Neuronal stem cell (in vitro differentiated cells): ENCODE measurements at regions not wholly inside any gene's neighbourhood (a gene's known extent, or its start where the extent isn't known, plus 50 kb on each side); places are given as distances from the start of the nearest gene placed in this dataset.
A peak's percentile ranks its signal among the peaks of the same experiment; 100 is the strongest.

Source experiments
- DNase-seq: peaks from one replicate; pipeline ENCODE4 v3.0.0-alpha.2; 2013; ENCODE audit warnings: low spot score
- H2AFZ ChIP-seq: one replicate; pipeline ENCODE4 v1.6.1; 2013; ENCODE audit warnings: mild to moderate bottlenecking, low read length, inconsistent platforms
- H2AK5ac ChIP-seq: 2 replicates; pipeline ENCODE4 v1.6.1; 2013; ENCODE audit warnings: low read depth, mild to moderate bottlenecking, inconsistent platforms, low read length, moderate library complexity, mixed read lengths
- H2BK120ac ChIP-seq: 2 replicates; pipeline ENCODE4 v1.6.1; 2013; ENCODE audit warnings: low read depth, mild to moderate bottlenecking, inconsistent platforms, low read length, moderate library complexity, mixed read lengths
- H2BK12ac ChIP-seq: one replicate; pipeline ENCODE4 v1.6.1; 2013; ENCODE audit warnings: low read length, inconsistent platforms
- H2BK15ac ChIP-seq: 2 replicates; pipeline ENCODE4 v1.6.1; 2013; ENCODE audit warnings: mild to moderate bottlenecking, low read length, inconsistent platforms, mixed read lengths
- H2BK5ac ChIP-seq: one replicate; pipeline ENCODE4 v1.6.1; 2013; ENCODE audit warnings: inconsistent platforms, mild to moderate bottlenecking, low read length, moderate library complexity
- H3K14ac ChIP-seq: one replicate; pipeline ENCODE4 v1.6.1; 2013; ENCODE audit warnings: low read length, inconsistent platforms
- H3K18ac ChIP-seq: 2 replicates; pipeline ENCODE4 v1.6.1; 2013; ENCODE audit warnings: low read length, inconsistent platforms
- H3K23ac ChIP-seq: 2 replicates; pipeline ENCODE4 v1.6.1; 2013; ENCODE audit warnings: low read depth, mild to moderate bottlenecking, mixed read lengths, low read length, inconsistent platforms; ENCODE audit not compliant: poor library complexity
- H3K27ac ChIP-seq: replicated peaks from 3 replicates; pipeline ENCODE4 v1.5.1; 2013; ENCODE audit warnings: low read length, inconsistent platforms
- H3K27me3 ChIP-seq, 3 experiments: 2 replicates each; pipeline ENCODE4 v1.6.1; 2013; ENCODE audit warnings: low read length in 3 of 3, mild to moderate bottlenecking in 2 of 3, inconsistent platforms in 1 of 3, low read depth in 1 of 3, mixed read lengths in 1 of 3, moderate library complexity in 1 of 3; ENCODE audit not compliant: control insufficient read depth in 3 of 3, insufficient read depth in 3 of 3
- H3K36me3 ChIP-seq, 2 donors: replicated peaks in 1 of 2; 2 replicates each; pipeline ENCODE4 v1.6.1; 2013; ENCODE audit warnings: low read length in 2 of 2; ENCODE audit not compliant: control insufficient read depth in 2 of 2, insufficient read depth in 2 of 2
- H3K4ac ChIP-seq: 2 replicates; pipeline ENCODE4 v1.6.1; 2013; ENCODE audit warnings: inconsistent platforms, mild to moderate bottlenecking, low read length, moderate library complexity
- H3K4me1 ChIP-seq, 2 donors: 1 replicate in 1 of 2; 2 replicates in 1 of 2; pipeline ENCODE4 v1.6.1; 2013; ENCODE audit warnings: low read length in 2 of 2, low read depth in 1 of 2; ENCODE audit not compliant: control insufficient read depth in 2 of 2, insufficient read depth in 1 of 2
- H3K4me2 ChIP-seq: one replicate; pipeline ENCODE4 v1.6.1; 2013; ENCODE audit warnings: mild to moderate bottlenecking, low read length, inconsistent platforms; ENCODE audit not compliant: insufficient read depth, poor library complexity, severe bottlenecking
- H3K4me3 ChIP-seq, 2 donors: 2 replicates each; pipeline ENCODE4 v1.5.1; 2013; ENCODE audit warnings: low read length in 2 of 2, mild to moderate bottlenecking in 2 of 2, inconsistent platforms in 1 of 2, moderate library complexity in 1 of 2
- H3K79me1 ChIP-seq: one replicate; pipeline ENCODE4 v1.6.1; 2013; ENCODE audit warnings: low read depth, mild to moderate bottlenecking, inconsistent platforms, low read length, moderate library complexity
- H3K9ac ChIP-seq: one replicate; pipeline ENCODE4 v1.6.1; 2013; ENCODE audit warnings: mild to moderate bottlenecking, low read depth, low read length, inconsistent platforms; ENCODE audit not compliant: poor library complexity
- H3K9me3 ChIP-seq, 2 donors: replicated peaks in 1 of 2; 2 replicates each; pipeline versions ENCODE3 to v1.6.1; 2013; ENCODE audit warnings: low read length in 2 of 2, mild to moderate bottlenecking in 2 of 2, inconsistent platforms in 1 of 2, low read depth in 1 of 2, mixed read lengths in 1 of 2, moderate library complexity in 1 of 2; ENCODE audit not compliant: control insufficient read depth in 2 of 2, insufficient read depth in 1 of 2
- H4K8ac ChIP-seq: one replicate; pipeline ENCODE4 v1.6.1; 2013; ENCODE audit warnings: low read depth, mild to moderate bottlenecking, inconsistent platforms, low read length, moderate library complexity
- H4K91ac ChIP-seq: one replicate; pipeline ENCODE4 v1.6.1; 2013; ENCODE audit warnings: low read length, low read depth, mild to moderate bottlenecking, inconsistent platforms; ENCODE audit not compliant: poor library complexity
- WGBS, 2 donors: extraction: QIAGEN DNeasy Blood & Tissue Kit; methylation state at CpG; one replicate each; pipeline ENCODE4 v1.1.7; 2013; ENCODE audit warnings: missing lambda C conversion rate in 2 of 2, mixed read lengths in 1 of 2; ENCODE audit not compliant: insufficient read length in 2 of 2, insufficient replicate concordance in 1 of 2; ENCODE audit errors: extremely low coverage in 2 of 2; 5-methylcytosine and 5-hydroxymethylcytosine counted together

DNA sequence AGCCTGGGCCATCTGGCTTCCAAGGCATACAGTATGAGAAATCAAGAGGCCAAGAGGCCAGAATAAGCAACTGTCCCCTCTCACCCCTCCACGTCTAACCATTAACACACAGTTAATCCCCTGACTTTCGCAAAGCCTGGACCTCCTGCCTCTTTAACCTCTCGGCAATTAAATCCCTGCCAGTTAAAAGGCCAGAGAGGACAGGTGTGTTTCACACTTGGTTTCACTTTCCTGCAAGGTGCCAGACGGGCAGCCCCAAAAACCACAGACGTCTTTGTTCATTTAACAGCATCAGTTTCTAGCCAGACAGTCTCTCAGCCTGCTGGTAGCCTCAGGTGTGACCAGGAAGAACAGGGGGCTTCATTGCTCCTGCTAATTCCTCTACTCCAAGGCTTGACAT lies 91.1 kb upstream of the KIT start:
- Histone ChIP-seq H2BK12ac (no peak overlapping the region), H3K36me3 (no peaks in the 10 kb centered on the region), H3K23ac (no peak overlapping the region), H3K4me2 (no peak overlapping the region), H2AK5ac (no peak overlapping the region), H2BK15ac (no peak overlapping the region), H2BK120ac (no peak overlapping the region), H2AFZ (no peak overlapping the region), H3K4ac (no peak overlapping the region), H3K14ac (no peak overlapping the region), H3K9me3 (no peaks in the 10 kb centered on the region), H3K27ac (no peak overlapping the region), H4K91ac (no peak overlapping the region), H3K4me1 (peaks cover 0 to 3% of the 10 kb centered on the region in 2 donors), H4K8ac (no peak overlapping the region), H3K4me3 (no peak overlapping the region), H3K18ac (no peak overlapping the region), H2BK5ac (no peak overlapping the region), H3K79me1 (no peaks in the 10 kb centered on the region), H3K9ac (no peak overlapping the region), H3K27me3 (no peaks in the 10 kb centered on the region)
- no peak for DNase-seq
- no CpG with 5 or more reads among the region's 5 CpGs for WGBS, 2 donors

- H2AFZ ChIP-seq = no peak overlapping the region
- H3K9ac ChIP-seq = no peak overlapping the region
- H2AK5ac ChIP-seq = no peak overlapping the region
- no CpG with 5 or more reads among the region's 2 CpGs for WGBS, 2 donors
- H3K18ac ChIP-seq = no peak overlapping the region
- no peaks in the 10 kb centered on the region for H3K27me3 ChIP-seq
- DNase-seq = no peak
- no peak overlapping the region for H2BK12ac ChIP-seq
- no peak overlapping the region for H3K4ac ChIP-seq
- no peaks in the 10 kb centered on the region for H3K9me3 ChIP-seq
- no peak overlapping the region for H2BK120ac ChIP-seq
- no peak overlapping the region for H2BK5ac ChIP-seq
- H3K4me3 ChIP-seq = no peak overlapping the region
- no peak overlapping the region for H3K4me2 ChIP-seq
- H3K79me1 ChIP-seq = no peaks in the 10 kb centered on the region
- H4K8ac ChIP-seq = no peak overlapping the region
- H3K14ac ChIP-seq = no peak overlapping the region
- no peak overlapping the region for H4K91ac ChIP-seq
- no peaks in the 10 kb centered on the region for H3K36me3 ChIP-seq
- H2BK15ac ChIP-seq = no peak overlapping the region
- no peak overlapping the region for H3K27ac ChIP-seq
- H3K4me1 ChIP-seq = peaks cover 0 to 5% of the 10 kb centered on the region in 2 donors
- no peak overlapping the region for H3K23ac ChIP-seq
Observed at GRCh38 chr4:54567327-54567726, 90.4 kb upstream of the KIT start.

- Histone ChIP-seq H3K27ac (no peak overlapping the region), H3K9ac (peak overlapping the region; percentile 39), H3K14ac (no peak overlapping the region), H3K18ac (peak overlapping the region; percentile 13), H4K91ac (no peak overlapping the region), H2BK12ac (peak overlapping the region; percentile 30), H4K8ac (no peak overlapping the region), H3K4me1 (peaks cover 0 to 5% of the 10 kb centered on the region in 2 donors), H2AFZ (no peak overlapping the region), H2AK5ac (peak overlapping the region; percentile 50), H3K4ac (no peak overlapping the region), H2BK5ac (no peak overlapping the region), H3K4me3 (no peak overlapping the region), H3K23ac (peak overlapping the region; percentile 48), H3K36me3 (no peaks in the 10 kb centered on the region), H2BK15ac (no peak overlapping the region), H2BK120ac (no peak overlapping the region), H3K4me2 (no peak overlapping the region), H3K27me3 (no peaks in the 10 kb centered on the region), H3K79me1 (no peaks in the 10 kb centered on the region), H3K9me3 (no peaks in the 10 kb centered on the region)
- DNase-seq = no peak
- no CpG with 5 or more reads among the region's 3 CpGs for WGBS, 2 donors
Observed at GRCh38 chr4:54568184-54568583, 89.6 kb upstream of the KIT start.

- no peak overlapping the region for H3K4me2 ChIP-seq
- no peak overlapping the region for H2BK5ac ChIP-seq
- H2BK12ac ChIP-seq = no peak overlapping the region
- no peak for DNase-seq
- no peak overlapping the region for H3K4me3 ChIP-seq
- H3K23ac ChIP-seq = no peak overlapping the region
- H3K14ac ChIP-seq = no peak overlapping the region
- no peak overlapping the region for H3K9ac ChIP-seq
- H4K91ac ChIP-seq = no peak overlapping the region
- WGBS, 2 donors = no CpG with 5 or more reads among the region's 2 CpGs
- H2AFZ ChIP-seq = no peak overlapping the region
- H3K18ac ChIP-seq = no peak overlapping the region
- H2BK120ac ChIP-seq = no peak overlapping the region
- no peak overlapping the region for H2AK5ac ChIP-seq
- no peaks in the 10 kb centered on the region for H3K79me1 ChIP-seq
- H4K8ac ChIP-seq = no peak overlapping the region
- H3K9me3 ChIP-seq = no peaks in the 10 kb centered on the region
- H2BK15ac ChIP-seq = no peak overlapping the region
- peaks cover 0 to 3% of the 10 kb centered on the region in 2 donors for H3K4me1 ChIP-seq
- no peaks in the 10 kb centered on the region for H3K36me3 ChIP-seq
- H3K27ac ChIP-seq = no peak overlapping the region
- no peak overlapping the region for H3K4ac ChIP-seq
- no peaks in the 10 kb centered on the region for H3K27me3 ChIP-seq
Observed at GRCh38 chr4:54570822-54571221, 86.9 kb upstream of the KIT start.
